GM23338 (cell line): ENCODE measurements at regions not wholly inside any gene's neighbourhood (a gene's known extent, or its start where the extent isn't known, plus 50 kb on each side); places are given as distances from the start of the nearest gene placed in this dataset.

Experiments
- ATAC-seq: fragments of 200-7000 bp; cut with Tn5 transposase; 3 replicates; pipeline ENCODE4 v1.9.1; 2020
- DNase-seq: peaks from one replicate; pipeline ENCODE4 v3.0.0-alpha.2; 2015; ENCODE audit warnings: low spot score
- H2AFZ ChIP-seq: fragments of 200-600 bp; sonication (generic); 2 replicates; pipeline ENCODE4 v1.8.0; 2016; ENCODE audit warnings: antibody characterized with exemption, mild to moderate bottlenecking, moderate library complexity
- H3F3A ChIP-seq: fragments of 200-600 bp; sonication (generic); replicated peaks from 2 replicates; pipeline ENCODE4 v1.8.0; 2017; ENCODE audit warnings: antibody characterized with exemption, mixed run types, low read depth
- H3K27ac ChIP-seq: fragments of 200-600 bp; sonication (generic); 2 replicates; pipeline ENCODE4 v1.6.1; 2016; ENCODE audit warnings: low read depth
- H3K27me3 ChIP-seq: fragments of 200-600 bp; sonication (generic); 2 replicates; pipeline ENCODE4 v1.8.0; 2016; ENCODE audit warnings: mild to moderate bottlenecking, mixed run types, moderate library complexity; ENCODE audit not compliant: insufficient read depth
- H3K36me3 ChIP-seq: fragments of 200-600 bp; sonication (generic); 2 replicates; pipeline ENCODE4 v1.8.0; 2016; ENCODE audit warnings: mild to moderate bottlenecking; ENCODE audit not compliant: insufficient read depth
- H3K4me1 ChIP-seq: fragments of 200-600 bp; sonication (generic); 2 replicates; pipeline ENCODE4 v1.8.0; 2016; ENCODE audit warnings: mild to moderate bottlenecking, moderate library complexity; ENCODE audit not compliant: insufficient read depth
- H3K4me2 ChIP-seq: fragments of 200-600 bp; sonication (generic); 2 replicates; pipeline ENCODE4 v1.7.1; 2017; ENCODE audit warnings: mixed run types
- H3K4me3 ChIP-seq: fragments of 200-600 bp; sonication (generic); 2 replicates; pipeline ENCODE4 v1.6.1; 2016; ENCODE audit warnings: mixed run types
- H3K79me2 ChIP-seq: fragments of 200-600 bp; sonication (generic); replicated peaks from 2 replicates; pipeline ENCODE4 v1.8.0; 2017; ENCODE audit warnings: mild to moderate bottlenecking; ENCODE audit not compliant: insufficient read depth
- H3K9me2 ChIP-seq: fragments of 200-600 bp; sonication (generic); 2 replicates; pipeline ENCODE4 v1.8.0; 2017; ENCODE audit not compliant: insufficient read depth
- H4K20me1 ChIP-seq: fragments of 200-600 bp; sonication (generic); replicated peaks from 2 replicates; pipeline ENCODE4 v1.8.0; 2017; ENCODE audit warnings: mild to moderate bottlenecking; ENCODE audit not compliant: insufficient read depth
- H3K27ac Mint-ChIP-seq: 2 replicates; pipeline ENCODE4 v1.8.0; 2020; ENCODE audit warnings: inconsistent platforms, mild to moderate bottlenecking, moderate library complexity, mixed read lengths
- H3K27me3 Mint-ChIP-seq: 3 replicates; pipeline ENCODE4 v1.8.0; 2022; ENCODE audit warnings: low read depth, mild to moderate bottlenecking, moderate library complexity, mixed read lengths, inconsistent platforms; ENCODE audit not compliant: insufficient read depth, poor library complexity
- H3K36me3 Mint-ChIP-seq: 3 replicates; pipeline ENCODE4 v1.8.0; 2021; ENCODE audit warnings: low read depth, mild to moderate bottlenecking, inconsistent platforms, moderate library complexity, mixed read lengths
- H3K4me1 Mint-ChIP-seq: 3 replicates; pipeline ENCODE4 v1.8.0; 2020; ENCODE audit warnings: mild to moderate bottlenecking, inconsistent platforms, mixed read lengths
- H3K4me3 Mint-ChIP-seq: 3 replicates; pipeline ENCODE4 v1.8.0; 2021; ENCODE audit warnings: moderate library complexity, mild to moderate bottlenecking, inconsistent platforms, mixed read lengths
- H3K9me3 Mint-ChIP-seq: 3 replicates; pipeline ENCODE4 v1.8.0; 2020; ENCODE audit warnings: moderate library complexity, mild to moderate bottlenecking, inconsistent platforms, mixed read lengths
- CREB1 ChIP-seq: fragments of 250-450 bp; sonication (Bioruptor Pico); IDR thresholded peaks from 2 replicates; pipeline ENCODE4 v1.5.0; 2020; ENCODE audit warnings: low read depth, mild to moderate bottlenecking, moderate library complexity
- EZH2 ChIP-seq: fragments of 200-600 bp; sonication (generic); IDR thresholded peaks from one replicate; pipeline ENCODE4 v1.8.0; 2017; ENCODE audit warnings: antibody characterized with exemption, mild to moderate bottlenecking, low read depth; ENCODE audit not compliant: unreplicated experiment
- EZH2phosphoT487 ChIP-seq: fragments of 200-600 bp; sonication (generic); IDR thresholded peaks from one replicate; pipeline ENCODE4 v1.8.1; 2018; ENCODE audit warnings: antibody characterized with exemption; ENCODE audit not compliant: unreplicated experiment
- JUNB ChIP-seq: IDR thresholded peaks from one replicate; pipeline ENCODE4 v1.6.1; 2016; ENCODE audit warnings: antibody characterized with exemption; ENCODE audit not compliant: unreplicated experiment
- NANOG ChIP-seq: IDR thresholded peaks from 2 replicates; pipeline ENCODE4 v1.6.1; 2016; ENCODE audit warnings: antibody characterized with exemption, borderline replicate concordance
- POLR2AphosphoS5 ChIP-seq: IDR thresholded peaks from 2 replicates; pipeline ENCODE4 v1.6.1; 2016; ENCODE audit warnings: antibody characterized with exemption, low read depth
- STAT1 ChIP-seq: IDR thresholded peaks from one replicate; pipeline ENCODE4 v1.6.1; 2016; ENCODE audit warnings: antibody characterized with exemption; ENCODE audit not compliant: unreplicated experiment
- ZNF114 ChIP-seq: fragments of 250-450 bp; sonication (Bioruptor Pico); IDR thresholded peaks from 2 replicates; pipeline ENCODE4 v1.5.0; 2020; ENCODE audit warnings: mild to moderate bottlenecking, moderate library complexity
- ZNF331 ChIP-seq: fragments of 250-450 bp; sonication (Bioruptor Pico); IDR thresholded peaks from 2 replicates; pipeline ENCODE4 v1.5.0; 2020; ENCODE audit warnings: low read depth, mild to moderate bottlenecking, moderate library complexity
- ZNF462 ChIP-seq: fragments of 250-450 bp; sonication (Bioruptor Pico); IDR thresholded peaks from 2 replicates; pipeline ENCODE4 v1.5.0; 2020; ENCODE audit warnings: mild to moderate bottlenecking, moderate library complexity

- no peak for TF ChIP-seq ZNF462 (CRISPR knock-in tag)
- no peak for TF ChIP-seq EZH2phosphoT487
- TF ChIP-seq POLR2AphosphoS5 = no peak
- no peak for TF ChIP-seq EZH2
- TF ChIP-seq STAT1 = no peak
- no peak for TF ChIP-seq ZNF331 (CRISPR knock-in tag)
- TF ChIP-seq NANOG = no peak
- no peak for TF ChIP-seq CREB1 (CRISPR knock-in tag)
These were observed 514.0 kb upstream of the SMIM31 start (continued) for GRCh38 chr4:164239976-164240375.

GRCh38 chr4:164251257-164251656 is 502.7 kb upstream of the SMIM31 start:
- no peaks in the 10 kb centered on the region for H3F3A ChIP-seq
- H3K9me3 Mint-ChIP-seq = no peaks in the 10 kb centered on the region
- no peak overlapping the region for H2AFZ ChIP-seq
- TF ChIP-seq JUNB = no peak
- TF ChIP-seq CREB1 (CRISPR knock-in tag) = no peak
- no peak for TF ChIP-seq ZNF331 (CRISPR knock-in tag)
- no peak for TF ChIP-seq ZNF114 (CRISPR knock-in tag)
- TF ChIP-seq POLR2AphosphoS5 = no peak
- H4K20me1 ChIP-seq = no peaks in the 10 kb centered on the region
- H3K36me3 ChIP-seq = no peaks in the 10 kb centered on the region
- H3K27ac Mint-ChIP-seq = no peak overlapping the region
- H3K4me1 ChIP-seq = peaks cover 9% of the 10 kb centered on the region
- H3K4me2 ChIP-seq = no peak overlapping the region
- no peak overlapping the region for H3K27ac ChIP-seq
- no peaks in the 10 kb centered on the region for H3K27me3 Mint-ChIP-seq
- ATAC-seq = no peak
- no peaks in the 10 kb centered on the region for H3K79me2 ChIP-seq
- no peaks in the 10 kb centered on the region for H3K36me3 Mint-ChIP-seq
- H3K9me2 ChIP-seq = no peaks in the 10 kb centered on the region
- H3K4me1 Mint-ChIP-seq = peaks cover 8% of the 10 kb centered on the region
- H3K4me3 Mint-ChIP-seq = no peak overlapping the region
- H3K27me3 ChIP-seq = no peaks in the 10 kb centered on the region
- no peak for DNase-seq
- no peak overlapping the region for H3K4me3 ChIP-seq
